HG03139 (cell line): ENCODE measurements at regions not wholly inside any gene's neighbourhood (a gene's known extent, or its start where the extent isn't known, plus 50 kb on each side); places are given as distances from the start of the nearest gene placed in this dataset.
"Not testable (repeated sequence)": the region's sequence is repeated elsewhere in the genome, so short reads cannot be mapped to it uniquely, and the experiment has no call there.

ENCODE experiments used
- ATAC-seq: cut with Tn5 transposase; IDR thresholded peaks from one replicate; pipeline ENCODE4 v1.9.1; 2021; ENCODE audit not compliant: unreplicated experiment

- no peak for ATAC-seq
Observed at GRCh38 chr7:130943981-130944380, 210.0 kb upstream of the KLF14 start.

GRCh38 chr7:130944997-130945396, 211.0 kb upstream of the KLF14 start:
- no peak for ATAC-seq

- ATAC-seq, result no peak
Observed at GRCh38 chr7:130945411-130945811, 211.4 kb upstream of the KLF14 start.

- ATAC-seq, result no peak
Observed at GRCh38 chr7:130946114-130946513, 212.1 kb upstream of the KLF14 start.

- ATAC-seq, result no peak
Observed at GRCh38 chr7:130947792-130948580, 214.0 kb upstream of the KLF14 start.

GRCh38 chr7:130948822-130949221, 214.8 kb upstream of the KLF14 start:
- ATAC-seq, result no peak

- no peak for ATAC-seq
Observed at GRCh38 chr7:130949550-130949949, 215.5 kb upstream of the KLF14 start.

- no peak for ATAC-seq
Observed at GRCh38 chr7:130950054-130950453, 216.0 kb upstream of the KLF14 start.

GRCh38 chr7:130950741-130951140, 216.7 kb upstream of the KLF14 start:
- no peak for ATAC-seq

GRCh38 chr7:130951303-130951975, 217.4 kb upstream of the KLF14 start:
- ATAC-seq, result no peak

- ATAC-seq, result no peak
Observed at GRCh38 chr7:130951976-130952876, 218.2 kb upstream of the KLF14 start.

GRCh38 chr7:130953196-130953595, 219.2 kb upstream of the KLF14 start:
- ATAC-seq, result no peak

- no peak for ATAC-seq
Observed at GRCh38 chr7:130954918-130955564, 221.0 kb upstream of the KLF14 start.

- ATAC-seq, result no peak
Observed at GRCh38 chr7:130955565-130955919, 221.5 kb upstream of the KLF14 start.

- ATAC-seq, result no peak
Observed at GRCh38 chr7:130956417-130957136, 222.6 kb upstream of the KLF14 start.

- ATAC-seq, result no peak
Observed at GRCh38 chr7:130957137-130957513, 223.1 kb upstream of the KLF14 start.

GRCh38 chr7:130957722-130958435, 223.9 kb upstream of the KLF14 start:
- ATAC-seq, result not testable (repeated sequence)

GRCh38 chr7:130958846-130959245, 224.8 kb upstream of the KLF14 start:
- no peak for ATAC-seq

- ATAC-seq, result no peak
Observed at GRCh38 chr7:130959743-130960207, 225.8 kb upstream of the KLF14 start.
